Parathyroid adenoma (tissue), 2 donors: ENCODE measurements at regions not wholly inside any gene's neighbourhood (a gene's known extent, or its start where the extent isn't known, plus 50 kb on each side); places are given as distances from the start of the nearest gene placed in this dataset.
A peak's percentile ranks its signal among the peaks of the same experiment; 100 is the strongest.

Source experiments
- H2AFZ ChIP-seq: fragments of 300-600 bp; sonication (generic); one replicate; pipeline ENCODE4 v1.7.0; 2017; ENCODE audit warnings: antibody characterized with exemption, mild to moderate bottlenecking
- H3K27ac ChIP-seq: fragments of 300-600 bp; sonication (generic); one replicate; pipeline ENCODE4 v1.7.0; 2017
- H3K27me3 ChIP-seq: fragments of 300-600 bp; sonication (generic); one replicate; pipeline ENCODE4 v1.7.0; 2017; ENCODE audit warnings: low read length; ENCODE audit not compliant: control insufficient read depth, insufficient read depth
- H3K36me3 ChIP-seq: fragments of 300-600 bp; sonication (generic); one replicate; pipeline ENCODE4 v1.7.0; 2017; ENCODE audit warnings: low read length; ENCODE audit not compliant: control insufficient read depth, insufficient read depth
- H3K4me1 ChIP-seq: fragments of 300-600 bp; sonication (generic); one replicate; pipeline ENCODE4 v1.7.0; 2017; ENCODE audit warnings: control low read depth
- H3K4me2 ChIP-seq: fragments of 300-600 bp; sonication (generic); one replicate; pipeline ENCODE4 v1.7.0; 2017; ENCODE audit warnings: low read length
- H3K4me3 ChIP-seq: fragments of 300-600 bp; sonication (generic); one replicate; pipeline ENCODE4 v1.7.0; 2017; ENCODE audit warnings: low read depth, low read length
- H3K79me2 ChIP-seq: fragments of 300-600 bp; sonication (generic); one replicate; pipeline ENCODE4 v1.7.0; 2017; ENCODE audit warnings: control low read depth
- H3K9ac ChIP-seq: fragments of 300-600 bp; sonication (generic); one replicate; pipeline ENCODE4 v1.7.0; 2017; ENCODE audit warnings: mild to moderate bottlenecking
- H3K9me3 ChIP-seq: fragments of 300-600 bp; sonication (generic); one replicate; pipeline ENCODE4 v1.7.0; 2017; ENCODE audit warnings: low read length; ENCODE audit not compliant: control insufficient read depth
- TF ChIP-seq, protein P1 (sequence below): fragments of 300-600 bp; sonication (generic); IDR thresholded peaks from one replicate; pipeline ENCODE4 v1.7.0; 2017; ENCODE audit warnings: antibody characterized with exemption, mild to moderate bottlenecking
- donor health status: primary hyperparathyroidism.

DNA sequence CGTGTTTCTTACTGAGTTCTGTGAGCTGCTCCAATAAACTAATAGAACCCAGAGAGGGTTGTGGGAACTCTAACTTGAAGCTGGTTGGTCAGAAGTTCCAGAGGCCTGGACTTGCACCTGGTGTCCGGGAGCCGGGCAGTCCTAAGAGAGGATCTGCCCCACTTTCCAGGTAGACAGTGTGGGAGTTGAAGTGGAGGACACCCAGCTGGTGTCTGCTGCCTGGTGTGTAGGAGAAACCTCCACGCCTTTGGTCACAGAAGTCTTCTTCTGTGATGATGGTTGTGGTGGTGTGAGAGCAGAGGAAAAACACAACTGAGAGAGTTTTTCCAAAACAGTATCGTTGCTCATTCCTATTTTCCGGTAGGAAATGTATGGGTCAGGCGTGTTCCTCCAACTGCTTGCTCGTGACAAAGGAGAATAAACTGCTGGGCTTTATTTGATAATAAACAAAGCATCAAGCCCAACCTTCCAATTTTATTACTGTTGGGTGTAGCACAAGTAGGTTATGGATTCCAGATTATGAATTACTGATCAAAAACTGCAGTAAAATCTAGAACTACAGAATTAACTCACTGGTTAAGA lies 137.0 kb downstream of the KLF13 start:
- Histone ChIP-seq H3K36me3 (no peaks in the 10 kb centered on the region), H2AFZ (no peak overlapping the region), H3K4me2 (no peak overlapping the region), H3K9me3 (no peaks in the 10 kb centered on the region), H3K4me3 (no peak overlapping the region), H3K27me3 (no peaks in the 10 kb centered on the region), H3K9ac (no peak overlapping the region), H3K79me2 (no peaks in the 10 kb centered on the region), H3K27ac (peak overlapping the region; percentile 11), H3K4me1 (peaks cover 2% of the 10 kb centered on the region)
- TF ChIP-seq, protein P1, sequence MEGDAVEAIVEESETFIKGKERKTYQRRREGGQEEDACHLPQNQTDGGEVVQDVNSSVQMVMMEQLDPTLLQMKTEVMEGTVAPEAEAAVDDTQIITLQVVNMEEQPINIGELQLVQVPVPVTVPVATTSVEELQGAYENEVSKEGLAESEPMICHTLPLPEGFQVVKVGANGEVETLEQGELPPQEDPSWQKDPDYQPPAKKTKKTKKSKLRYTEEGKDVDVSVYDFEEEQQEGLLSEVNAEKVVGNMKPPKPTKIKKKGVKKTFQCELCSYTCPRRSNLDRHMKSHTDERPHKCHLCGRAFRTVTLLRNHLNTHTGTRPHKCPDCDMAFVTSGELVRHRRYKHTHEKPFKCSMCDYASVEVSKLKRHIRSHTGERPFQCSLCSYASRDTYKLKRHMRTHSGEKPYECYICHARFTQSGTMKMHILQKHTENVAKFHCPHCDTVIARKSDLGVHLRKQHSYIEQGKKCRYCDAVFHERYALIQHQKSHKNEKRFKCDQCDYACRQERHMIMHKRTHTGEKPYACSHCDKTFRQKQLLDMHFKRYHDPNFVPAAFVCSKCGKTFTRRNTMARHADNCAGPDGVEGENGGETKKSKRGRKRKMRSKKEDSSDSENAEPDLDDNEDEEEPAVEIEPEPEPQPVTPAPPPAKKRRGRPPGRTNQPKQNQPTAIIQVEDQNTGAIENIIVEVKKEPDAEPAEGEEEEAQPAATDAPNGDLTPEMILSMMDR, result no peak

DNA sequence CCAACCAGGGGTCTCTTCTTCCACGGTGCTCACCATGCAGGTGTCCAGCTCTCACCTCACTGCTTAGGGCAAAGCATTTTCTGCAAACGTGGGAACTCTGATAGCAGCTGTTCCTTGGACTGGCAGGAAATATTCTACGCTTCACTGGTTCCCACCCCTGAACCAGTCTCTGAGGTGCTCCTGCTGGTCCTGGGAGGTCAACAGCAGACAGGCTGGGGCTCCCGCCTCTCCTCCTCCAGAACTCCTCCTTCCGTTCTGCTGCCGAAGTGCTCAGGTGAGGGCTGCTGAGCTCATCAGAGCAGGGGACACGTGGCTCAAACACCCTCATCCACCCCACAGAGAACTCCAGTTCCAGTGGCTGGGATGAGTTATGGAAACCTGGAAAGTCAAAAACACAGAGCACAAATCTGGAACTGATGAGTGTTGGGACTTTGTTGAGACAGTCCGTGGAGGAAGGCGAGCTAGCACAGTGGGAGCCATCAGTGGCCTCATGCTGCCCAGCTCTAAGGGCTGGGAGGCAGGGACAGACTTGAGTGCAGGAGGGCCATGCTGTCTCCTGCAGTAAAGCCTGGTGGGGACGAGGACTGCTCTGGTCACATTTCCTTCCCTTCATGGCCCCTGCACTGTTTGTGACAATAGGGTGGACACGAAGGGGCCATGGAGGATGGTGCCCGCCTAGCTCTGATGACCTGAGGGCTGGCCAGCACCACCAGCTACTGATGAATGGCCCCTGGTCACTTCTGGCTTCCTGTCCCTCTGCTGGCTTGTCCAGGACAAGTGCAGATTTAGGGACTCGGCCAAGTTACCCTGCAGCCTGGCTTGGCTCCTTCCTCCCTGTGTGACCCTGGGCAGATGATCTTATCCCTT lies 137.8 kb downstream of the KLF13 start:
- TF ChIP-seq, protein P1, result no peak
- H3K4me1 ChIP-seq, result peaks cover 2% of the 10 kb centered on the region
- H3K79me2 ChIP-seq, result no peaks in the 10 kb centered on the region
- peak overlapping the region; percentile 60 for H2AFZ ChIP-seq
- no peak overlapping the region for H3K4me2 ChIP-seq
- H3K27ac ChIP-seq, result peak overlapping the region; percentile 11
- no peaks in the 10 kb centered on the region for H3K36me3 ChIP-seq
- no peaks in the 10 kb centered on the region for H3K9me3 ChIP-seq
- H3K9ac ChIP-seq, result no peak overlapping the region
- no peaks in the 10 kb centered on the region for H3K27me3 ChIP-seq
- H3K4me3 ChIP-seq, result no peak overlapping the region

DNA sequence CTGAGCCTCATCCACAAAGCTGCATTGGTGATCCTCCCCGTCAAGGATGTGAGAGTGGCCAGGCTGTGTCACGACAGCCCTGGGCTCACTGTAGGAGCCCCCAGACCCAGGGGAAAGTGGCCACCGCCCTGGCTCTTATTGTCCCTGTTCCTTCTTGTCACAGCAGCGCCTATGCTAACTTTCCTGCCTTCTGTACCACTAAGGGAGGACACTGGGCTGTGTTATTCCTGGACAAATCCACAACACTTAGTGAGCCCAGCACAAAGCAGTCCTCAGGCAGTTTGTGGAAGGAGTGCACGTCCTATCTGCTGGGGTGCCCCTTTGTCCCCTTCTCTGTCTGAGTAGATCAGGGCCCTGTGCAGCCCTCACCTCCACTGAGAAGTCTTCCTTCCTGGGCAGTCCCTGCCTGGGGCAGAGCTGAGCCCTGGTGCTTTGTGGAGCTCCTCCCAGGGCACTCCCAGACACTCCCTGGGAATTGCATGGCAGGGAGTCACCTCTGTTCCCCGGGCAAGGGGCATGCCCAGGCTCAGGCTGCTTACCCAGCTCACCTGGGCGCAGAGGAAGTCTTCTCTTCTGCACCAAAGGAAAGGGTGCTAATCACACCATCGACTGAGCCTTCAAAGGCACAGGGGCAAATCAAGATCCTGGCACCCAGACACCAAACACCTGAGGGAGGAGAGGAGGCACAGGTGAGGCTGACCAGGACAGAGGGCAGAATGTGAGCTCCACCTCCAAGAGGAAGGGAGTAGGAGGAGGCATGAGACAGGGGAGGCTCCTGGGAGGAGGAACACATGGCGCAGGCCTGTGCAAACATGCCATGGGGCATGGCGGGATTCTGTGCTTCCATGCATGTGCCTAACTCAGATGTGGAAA lies 138.7 kb downstream of the KLF13 start:
- no peak overlapping the region for H2AFZ ChIP-seq
- no peaks in the 10 kb centered on the region for H3K79me2 ChIP-seq
- no peak overlapping the region for H3K27ac ChIP-seq
- H3K27me3 ChIP-seq, result no peaks in the 10 kb centered on the region
- H3K4me2 ChIP-seq, result no peak overlapping the region
- no peaks in the 10 kb centered on the region for H3K9me3 ChIP-seq
- H3K9ac ChIP-seq, result no peak overlapping the region
- no peak overlapping the region for H3K4me3 ChIP-seq
- peaks cover 2% of the 10 kb centered on the region for H3K4me1 ChIP-seq
- TF ChIP-seq, protein P1, result no peak
- no peaks in the 10 kb centered on the region for H3K36me3 ChIP-seq

- TF ChIP-seq, protein P1, result no peak
- no peak overlapping the region for H3K27ac ChIP-seq
- no peak overlapping the region for H2AFZ ChIP-seq
- H3K4me1 ChIP-seq, result peaks cover 2% of the 10 kb centered on the region
- no peaks in the 10 kb centered on the region for H3K9me3 ChIP-seq
- H3K4me2 ChIP-seq, result no peak overlapping the region
- no peaks in the 10 kb centered on the region for H3K79me2 ChIP-seq
- no peaks in the 10 kb centered on the region for H3K27me3 ChIP-seq
- H3K4me3 ChIP-seq, result no peak overlapping the region
- H3K36me3 ChIP-seq, result no peaks in the 10 kb centered on the region
- no peak overlapping the region for H3K9ac ChIP-seq
Measured at GRCh38 chr15:31467361-31467760, 140.7 kb downstream of the KLF13 start.
